ENCODE measurements at regions not wholly inside any gene's neighbourhood (a gene's known extent, or its start where the extent isn't known, plus 50 kb on each side); places are given as distances from the start of the nearest gene placed in this dataset.
"Not testable (repeated sequence)": the region's sequence is repeated elsewhere in the genome, so short reads cannot be mapped to it uniquely, and the experiment has no call there.

- no peak overlapping the region for H3K27ac Mint-ChIP-seq
- H3K27me3 Mint-ChIP-seq: no peaks in the 10 kb centered on the region
- no peak for TF ChIP-seq CTCF (conservative IDR thresholded peaks at IDR 0.05)
Measured at GRCh38 chr4:157701695-157701994, 471.2 kb downstream of the GASK1B start.

DNA sequence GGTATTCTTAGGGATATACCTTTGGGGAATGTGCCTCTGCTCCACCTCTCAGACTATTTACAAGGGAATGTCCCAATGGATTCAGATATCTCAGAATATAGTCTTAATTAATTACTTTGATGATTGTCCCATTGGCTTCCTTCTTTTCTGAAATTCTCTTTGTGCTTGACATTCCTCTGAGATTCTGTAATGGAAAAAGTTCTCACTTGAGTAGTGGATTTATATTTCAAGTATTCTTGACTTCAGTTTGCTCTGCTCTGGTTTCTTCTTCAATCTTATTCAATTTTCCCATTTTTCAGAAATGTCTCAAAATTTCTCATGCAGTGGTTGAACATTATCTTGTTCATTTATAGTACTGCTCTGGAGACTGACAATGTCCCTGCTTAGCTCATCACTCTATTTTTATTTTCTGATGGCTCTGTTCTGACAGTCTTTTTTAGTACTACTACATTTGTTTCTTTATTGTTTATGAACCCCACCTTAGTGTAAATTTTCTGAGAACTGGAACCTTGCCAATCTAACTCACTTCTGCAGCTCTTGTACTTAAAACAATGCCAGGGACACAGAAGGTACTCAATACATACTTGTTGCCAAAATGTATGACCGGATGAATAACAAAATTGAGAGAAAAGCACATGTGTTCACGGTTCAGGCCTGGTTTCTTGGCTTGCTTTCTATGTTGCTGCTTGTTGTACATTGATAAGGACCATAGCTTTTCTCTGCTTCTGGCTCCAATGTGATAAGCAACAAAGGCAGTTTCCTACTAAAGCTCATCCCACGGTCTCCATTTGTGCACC, 471.7 kb downstream of the GASK1B start:
- H3K4me3 Mint-ChIP-seq: no peak overlapping the region
- no peaks in the 10 kb centered on the region for H3K4me1 Mint-ChIP-seq (ENCODE audit: unreplicated experiment)

More at GRCh38 chr4:157701695-157701994, 471.2 kb downstream of the GASK1B start:
- no peaks in the 10 kb centered on the region for H3K9me3 Mint-ChIP-seq
- H3K4me1 Mint-ChIP-seq (ENCODE audit: unreplicated experiment): no peaks in the 10 kb centered on the region
- H3K4me3 Mint-ChIP-seq: no peak overlapping the region
- no peaks in the 10 kb centered on the region for H3K36me3 Mint-ChIP-seq
- no peak for DNase-seq (ENCODE audit: extremely low spot score, unreplicated experiment)

DNA sequence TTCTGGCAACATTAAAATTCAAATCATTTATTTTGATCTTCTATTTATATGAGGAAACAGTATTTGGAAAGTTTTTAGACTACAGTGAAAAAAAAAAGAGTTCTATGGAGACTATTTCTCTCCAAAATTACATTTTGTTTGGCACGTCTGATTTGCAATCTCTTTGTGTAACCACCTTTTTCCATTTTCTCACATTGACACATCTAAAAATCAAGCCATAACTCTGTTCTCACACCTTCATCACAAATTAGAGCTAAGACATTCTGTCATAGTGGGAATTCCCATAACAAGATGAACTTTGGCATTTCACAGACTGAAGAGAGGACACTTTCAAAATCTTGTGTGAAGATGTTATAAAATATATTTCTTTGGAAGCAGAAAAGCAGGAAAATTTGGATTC, 468.9 kb downstream of the GRIA2 start:
- no peak for DNase-seq (ENCODE audit: extremely low spot score, unreplicated experiment)
- Mint-ChIP-seq H3K36me3 (no peaks in the 10 kb centered on the region), H3K27me3 (no peaks in the 10 kb centered on the region), H3K4me1 (ENCODE audit: unreplicated experiment) (no peaks in the 10 kb centered on the region), H3K4me3 (no peak overlapping the region), H3K27ac (no peak overlapping the region), H3K9me3 (no peaks in the 10 kb centered on the region)
- TF ChIP-seq CTCF (conservative IDR thresholded peaks at IDR 0.05): no peak

More for the DNA sequence above, 471.7 kb downstream of the GASK1B start:
- no peak for TF ChIP-seq CTCF (conservative IDR thresholded peaks at IDR 0.05)
- H3K36me3 Mint-ChIP-seq: no peaks in the 10 kb centered on the region
- no peaks in the 10 kb centered on the region for H3K27me3 Mint-ChIP-seq
- no peak for DNase-seq (ENCODE audit: extremely low spot score, unreplicated experiment)
- no peak overlapping the region for H3K27ac Mint-ChIP-seq
- no peaks in the 10 kb centered on the region for H3K9me3 Mint-ChIP-seq

GRCh38 chr4:157687971-157688370, 467.4 kb downstream of the GRIA2 start:
- Mint-ChIP-seq H3K9me3 (no peaks in the 10 kb centered on the region), H3K4me3 (no peak overlapping the region), H3K4me1 (ENCODE audit: unreplicated experiment) (no peaks in the 10 kb centered on the region), H3K27ac (no peak overlapping the region), H3K36me3 (no peaks in the 10 kb centered on the region), H3K27me3 (no peaks in the 10 kb centered on the region)
- TF ChIP-seq CTCF (conservative IDR thresholded peaks at IDR 0.05): no peak
- no peak for DNase-seq (ENCODE audit: extremely low spot score, unreplicated experiment)

GRCh38 chr4:157679326-157679725, 458.8 kb downstream of the GRIA2 start:
- not testable (repeated sequence) for H3K4me1 Mint-ChIP-seq (ENCODE audit: unreplicated experiment); H3K27me3 Mint-ChIP-seq; H3K36me3 Mint-ChIP-seq; H3K27ac Mint-ChIP-seq; DNase-seq (ENCODE audit: extremely low spot score, unreplicated experiment); H3K9me3 Mint-ChIP-seq; H3K4me3 Mint-ChIP-seq

GRCh38 chr4:157678478-157678877, 457.9 kb downstream of the GRIA2 start:
- no peak for DNase-seq (ENCODE audit: extremely low spot score, unreplicated experiment)
- Mint-ChIP-seq H3K36me3 (no peaks in the 10 kb centered on the region), H3K4me3 (no peak overlapping the region), H3K27me3 (no peaks in the 10 kb centered on the region), H3K9me3 (peaks cover 7% of the 10 kb centered on the region), H3K27ac (no peak overlapping the region), H3K4me1 (ENCODE audit: unreplicated experiment) (no peaks in the 10 kb centered on the region)
- TF ChIP-seq CTCF (conservative IDR thresholded peaks at IDR 0.05): no peak
